ENCODE measurements at regions not wholly inside any gene's neighbourhood (a gene's known extent, or its start where the extent isn't known, plus 50 kb on each side); places are given as distances from the start of the nearest gene placed in this dataset.

- TF ChIP-seq, protein P1, sequence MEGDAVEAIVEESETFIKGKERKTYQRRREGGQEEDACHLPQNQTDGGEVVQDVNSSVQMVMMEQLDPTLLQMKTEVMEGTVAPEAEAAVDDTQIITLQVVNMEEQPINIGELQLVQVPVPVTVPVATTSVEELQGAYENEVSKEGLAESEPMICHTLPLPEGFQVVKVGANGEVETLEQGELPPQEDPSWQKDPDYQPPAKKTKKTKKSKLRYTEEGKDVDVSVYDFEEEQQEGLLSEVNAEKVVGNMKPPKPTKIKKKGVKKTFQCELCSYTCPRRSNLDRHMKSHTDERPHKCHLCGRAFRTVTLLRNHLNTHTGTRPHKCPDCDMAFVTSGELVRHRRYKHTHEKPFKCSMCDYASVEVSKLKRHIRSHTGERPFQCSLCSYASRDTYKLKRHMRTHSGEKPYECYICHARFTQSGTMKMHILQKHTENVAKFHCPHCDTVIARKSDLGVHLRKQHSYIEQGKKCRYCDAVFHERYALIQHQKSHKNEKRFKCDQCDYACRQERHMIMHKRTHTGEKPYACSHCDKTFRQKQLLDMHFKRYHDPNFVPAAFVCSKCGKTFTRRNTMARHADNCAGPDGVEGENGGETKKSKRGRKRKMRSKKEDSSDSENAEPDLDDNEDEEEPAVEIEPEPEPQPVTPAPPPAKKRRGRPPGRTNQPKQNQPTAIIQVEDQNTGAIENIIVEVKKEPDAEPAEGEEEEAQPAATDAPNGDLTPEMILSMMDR (IDR thresholded peaks at IDR 0.05), result no peak
- TF ChIP-seq PBX3 (IDR thresholded peaks at IDR 0.05) (no peak), HDAC2 (IDR thresholded peaks at IDR 0.05) (no peak), POLR2A (IDR thresholded peaks at IDR 0.05; ENCODE audit: low read length) (no peak), RAD21 (conservative IDR thresholded peaks at IDR 0.05 in 1 of 2, IDR thresholded peaks at IDR 0.05 in 1 of 2) (no peak), BHLHE40 (IDR thresholded peaks at IDR 0.05; ENCODE audit: low read depth, low read length) (no peak), ESRRA (IDR thresholded peaks at IDR 0.05; ENCODE audit: borderline replicate concordance, low read length) (no peak), USF2 (IDR thresholded peaks at IDR 0.05) (no peak), GATA3 (IDR thresholded peaks at IDR 0.05; ENCODE audit: borderline replicate concordance) (no peak), CEBPB (IDR thresholded peaks at IDR 0.05) (no peak), MAZ (IDR thresholded peaks at IDR 0.05; ENCODE audit: borderline replicate concordance, low read depth, low read length) (no peak), EHMT2 (IDR thresholded peaks at IDR 0.05; ENCODE audit: low read depth) (no peak), REST (IDR thresholded peaks at IDR 0.05) (no peak)
- TF ChIP-seq, protein P2, sequence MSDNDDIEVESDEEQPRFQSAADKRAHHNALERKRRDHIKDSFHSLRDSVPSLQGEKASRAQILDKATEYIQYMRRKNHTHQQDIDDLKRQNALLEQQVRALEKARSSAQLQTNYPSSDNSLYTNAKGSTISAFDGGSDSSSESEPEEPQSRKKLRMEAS (IDR thresholded peaks at IDR 0.05), result no peak
Measured at GRCh38 chr10:30527623-30528428, 93.8 kb downstream of the MAP3K8 start.
